Mucosa of stomach (tissue), 1 donor: ENCODE measurements at regions not wholly inside any gene's neighbourhood (a gene's known extent, or its start where the extent isn't known, plus 50 kb on each side); places are given as distances from the start of the nearest gene placed in this dataset.

ENCODE experiments used
- H3K27me3 ChIP-seq: one replicate; pipeline ENCODE4 v1.7.0; 2013; ENCODE audit warnings: mild to moderate bottlenecking, low read length; ENCODE audit not compliant: control insufficient read depth, insufficient read depth
- H3K36me3 ChIP-seq: one replicate; pipeline ENCODE4 v1.7.0; 2013; ENCODE audit warnings: low read length; ENCODE audit not compliant: control insufficient read depth, insufficient read depth
- H3K4me1 ChIP-seq: one replicate; pipeline ENCODE4 v1.7.0; 2013; ENCODE audit warnings: mild to moderate bottlenecking, low read length; ENCODE audit not compliant: control insufficient read depth, insufficient read depth
- H3K4me3 ChIP-seq: one replicate; pipeline ENCODE4 v1.7.0; 2013; ENCODE audit warnings: low read length
- H3K9ac ChIP-seq: one replicate; pipeline ENCODE4 v1.7.0; 2013; ENCODE audit warnings: mild to moderate bottlenecking, low read length, moderate library complexity
- H3K9me3 ChIP-seq: one replicate; pipeline ENCODE4 v1.7.0; 2013; ENCODE audit warnings: mild to moderate bottlenecking, low read length, moderate library complexity; ENCODE audit not compliant: control insufficient read depth
- donor health status: Pancreatic carcinoma.

- H3K9me3 ChIP-seq, result no peaks in the 10 kb centered on the region
- H3K9ac ChIP-seq, result no peak overlapping the region
- no peaks in the 10 kb centered on the region for H3K4me1 ChIP-seq
These were observed 107.8 kb upstream of the LRATD1 start for GRCh38 chr2:14524803-14525080.

GRCh38 chr2:14530506-14530905 is 102.0 kb upstream of the LRATD1 start:
- H3K4me3 ChIP-seq, result no peak overlapping the region
- H3K9ac ChIP-seq, result no peak overlapping the region
- no peaks in the 10 kb centered on the region for H3K27me3 ChIP-seq
- no peaks in the 10 kb centered on the region for H3K9me3 ChIP-seq
- H3K36me3 ChIP-seq, result no peaks in the 10 kb centered on the region
- no peaks in the 10 kb centered on the region for H3K4me1 ChIP-seq

More at GRCh38 chr2:14524803-14525080, 107.8 kb upstream of the LRATD1 start:
- Histone ChIP-seq H3K4me3 (no peak overlapping the region), H3K27me3 (no peaks in the 10 kb centered on the region), H3K36me3 (no peaks in the 10 kb centered on the region)

- Histone ChIP-seq H3K4me1 (no peaks in the 10 kb centered on the region), H3K4me3 (no peak overlapping the region), H3K27me3 (no peaks in the 10 kb centered on the region), H3K36me3 (no peaks in the 10 kb centered on the region), H3K9ac (no peak overlapping the region), H3K9me3 (no peaks in the 10 kb centered on the region)
These were observed 99.3 kb upstream of the LRATD1 start for GRCh38 chr2:14533131-14533757.

GRCh38 chr2:14535156-14535555 is 97.4 kb upstream of the LRATD1 start:
- Histone ChIP-seq H3K4me1 (no peaks in the 10 kb centered on the region), H3K36me3 (no peaks in the 10 kb centered on the region), H3K4me3 (no peak overlapping the region), H3K9me3 (no peaks in the 10 kb centered on the region), H3K9ac (no peak overlapping the region), H3K27me3 (no peaks in the 10 kb centered on the region)

GRCh38 chr2:14536976-14537375 is 95.5 kb upstream of the LRATD1 start:
- Histone ChIP-seq H3K4me3 (no peak overlapping the region), H3K9me3 (no peaks in the 10 kb centered on the region), H3K4me1 (no peaks in the 10 kb centered on the region), H3K36me3 (no peaks in the 10 kb centered on the region), H3K9ac (no peak overlapping the region), H3K27me3 (no peaks in the 10 kb centered on the region)

- no peaks in the 10 kb centered on the region for H3K9me3 ChIP-seq
- H3K36me3 ChIP-seq, result no peaks in the 10 kb centered on the region
- no peak overlapping the region for H3K9ac ChIP-seq
- H3K4me3 ChIP-seq, result no peak overlapping the region
- H3K27me3 ChIP-seq, result no peaks in the 10 kb centered on the region
- no peaks in the 10 kb centered on the region for H3K4me1 ChIP-seq
These were observed 92.5 kb upstream of the LRATD1 start for GRCh38 chr2:14540015-14540414.

- no peak overlapping the region for H3K9ac ChIP-seq
- H3K27me3 ChIP-seq, result no peaks in the 10 kb centered on the region
- H3K4me1 ChIP-seq, result no peaks in the 10 kb centered on the region
- H3K9me3 ChIP-seq, result no peaks in the 10 kb centered on the region
- no peak overlapping the region for H3K4me3 ChIP-seq
- no peaks in the 10 kb centered on the region for H3K36me3 ChIP-seq
These were observed 89.2 kb upstream of the LRATD1 start for GRCh38 chr2:14543284-14543683.

GRCh38 chr2:14544247-14544646 is 88.3 kb upstream of the LRATD1 start:
- H3K27me3 ChIP-seq, result no peaks in the 10 kb centered on the region
- no peak overlapping the region for H3K9ac ChIP-seq
- no peaks in the 10 kb centered on the region for H3K4me1 ChIP-seq
- H3K36me3 ChIP-seq, result no peaks in the 10 kb centered on the region
- no peaks in the 10 kb centered on the region for H3K9me3 ChIP-seq
- H3K4me3 ChIP-seq, result no peak overlapping the region

- no peak overlapping the region for H3K4me3 ChIP-seq
- no peaks in the 10 kb centered on the region for H3K36me3 ChIP-seq
- H3K27me3 ChIP-seq, result no peaks in the 10 kb centered on the region
- no peak overlapping the region for H3K9ac ChIP-seq
- no peaks in the 10 kb centered on the region for H3K4me1 ChIP-seq
- no peaks in the 10 kb centered on the region for H3K9me3 ChIP-seq
These were observed 84.7 kb upstream of the LRATD1 start for GRCh38 chr2:14547830-14548229.

GRCh38 chr2:14550658-14551057 is 81.9 kb upstream of the LRATD1 start:
- no peak overlapping the region for H3K9ac ChIP-seq
- no peak overlapping the region for H3K4me3 ChIP-seq
- no peaks in the 10 kb centered on the region for H3K4me1 ChIP-seq
- H3K9me3 ChIP-seq, result no peaks in the 10 kb centered on the region
- H3K36me3 ChIP-seq, result no peaks in the 10 kb centered on the region
- H3K27me3 ChIP-seq, result no peaks in the 10 kb centered on the region

GRCh38 chr2:14551069-14551468 is 81.4 kb upstream of the LRATD1 start:
- Histone ChIP-seq H3K27me3 (no peaks in the 10 kb centered on the region), H3K9ac (no peak overlapping the region), H3K36me3 (no peaks in the 10 kb centered on the region), H3K4me1 (no peaks in the 10 kb centered on the region), H3K4me3 (no peak overlapping the region), H3K9me3 (no peaks in the 10 kb centered on the region)

GRCh38 chr2:14552286-14552685 is 80.2 kb upstream of the LRATD1 start:
- Histone ChIP-seq H3K9me3 (no peaks in the 10 kb centered on the region), H3K4me1 (no peaks in the 10 kb centered on the region), H3K27me3 (no peaks in the 10 kb centered on the region), H3K36me3 (no peaks in the 10 kb centered on the region), H3K4me3 (no peak overlapping the region), H3K9ac (no peak overlapping the region)

- no peaks in the 10 kb centered on the region for H3K27me3 ChIP-seq
- H3K4me3 ChIP-seq, result no peak overlapping the region
- H3K9ac ChIP-seq, result no peak overlapping the region
- H3K4me1 ChIP-seq, result no peaks in the 10 kb centered on the region
- no peaks in the 10 kb centered on the region for H3K36me3 ChIP-seq
- H3K9me3 ChIP-seq, result no peaks in the 10 kb centered on the region
These were observed 79.7 kb upstream of the LRATD1 start for GRCh38 chr2:14552818-14553217.
